HTR-8/SVneo (cell line): ENCODE measurements at regions not wholly inside any gene's neighbourhood (a gene's known extent, or its start where the extent isn't known, plus 50 kb on each side); places are given as distances from the start of the nearest gene placed in this dataset.
"Not testable (repeated sequence)": the region's sequence is repeated elsewhere in the genome, so short reads cannot be mapped to it uniquely, and the experiment has no call there.

Experiments used
- DNase-seq: peaks from one replicate; pipeline ENCODE4 v3.0.0; 2011; ENCODE audit warnings: low spot score, mixed read lengths; ENCODE audit not compliant: insufficient read length
- FAIRE-seq: peaks from 2 replicates; lab custom pipeline; 2011; peaks lifted over from hg19 to GRCh38; lab: Jason Lieb, UNC

- DNase-seq (no peak), FAIRE-seq (peak; percentile 76)
Observed at GRCh38 chr7:92888-93672, 99.3 kb upstream of the FAM20C start.

- DNase-seq = no peak
- no peak for FAIRE-seq
Observed at GRCh38 chr7:94251-94801, 98.0 kb upstream of the FAM20C start.

- FAIRE-seq = no peak
- no peak for DNase-seq
Observed at GRCh38 chr7:95180-95862, 97.0 kb upstream of the FAM20C start.

- DNase-seq = no peak
- FAIRE-seq = no peak
Observed at GRCh38 chr7:95863-96260, 96.5 kb upstream of the FAM20C start.

- FAIRE-seq = no peak
- DNase-seq = no peak
Observed at GRCh38 chr7:96861-97260, 95.5 kb upstream of the FAM20C start.

GRCh38 chr7:97310-97841, 95.0 kb upstream of the FAM20C start:
- no peak for FAIRE-seq

GRCh38 chr7:101146-102046, 91.0 kb upstream of the FAM20C start:
- FAIRE-seq (peak; percentile 83), DNase-seq (peak; percentile 90)

More at GRCh38 chr7:97310-97841, 95.0 kb upstream of the FAM20C start:
- no peak for DNase-seq

GRCh38 chr7:102047-102711, 90.2 kb upstream of the FAM20C start:
- FAIRE-seq (peak; percentile 28), DNase-seq (no peak)

GRCh38 chr7:102721-103120, 89.7 kb upstream of the FAM20C start:
- no peak for FAIRE-seq
- no peak for DNase-seq

GRCh38 chr7:103981-104380, 88.4 kb upstream of the FAM20C start:
- DNase-seq, FAIRE-seq: not testable (repeated sequence)

GRCh38 chr7:105002-105401, 87.4 kb upstream of the FAM20C start:
- DNase-seq (no peak), FAIRE-seq (peak; percentile 94)

- FAIRE-seq (no peak), DNase-seq (no peak)
Observed at GRCh38 chr7:106356-106755, 86.0 kb upstream of the FAM20C start.

GRCh38 chr7:107233-107632, 85.1 kb upstream of the FAM20C start:
- FAIRE-seq = no peak
- DNase-seq = no peak

GRCh38 chr7:107907-108306, 84.5 kb upstream of the FAM20C start:
- DNase-seq (no peak), FAIRE-seq (peak; percentile 98)

- no peak for FAIRE-seq
- DNase-seq = no peak
Observed at GRCh38 chr7:109094-109493, 83.3 kb upstream of the FAM20C start.

- DNase-seq (no peak), FAIRE-seq (peak; percentile 9)
Observed at GRCh38 chr7:109898-110556, 82.3 kb upstream of the FAM20C start.

- FAIRE-seq = no peak
Observed at GRCh38 chr7:110557-111232, 81.7 kb upstream of the FAM20C start.

GRCh38 chr7:111591-111990, 80.8 kb upstream of the FAM20C start:
- no peak for DNase-seq
- no peak for FAIRE-seq

More at GRCh38 chr7:110557-111232, 81.7 kb upstream of the FAM20C start:
- no peak for DNase-seq
